K562 (cell line): ENCODE measurements at regions not wholly inside any gene's neighbourhood (a gene's known extent, or its start where the extent isn't known, plus 50 kb on each side); places are given as distances from the start of the nearest gene placed in this dataset.

Source experiments
- CCAR2 ChIP-seq: fragments of 200-400 bp; formaldehyde crosslinking; IDR thresholded peaks from 2 replicates; pipeline ENCODE4 v1.6.1; 2017; ENCODE audit warnings: mild to moderate bottlenecking, low read depth, low read length
- HBP1 ChIP-seq: fragments of 450-650 bp; formaldehyde crosslinking; IDR thresholded peaks from 2 replicates; pipeline ENCODE4 v1.4.0; 2022; ENCODE audit warnings: missing genetic modification characterization
- HDAC8 ChIP-seq: fragments of 450-650 bp; IDR thresholded peaks from 2 replicates; pipeline ENCODE4 v1.6.1; 2016; ENCODE audit warnings: mild to moderate bottlenecking, missing genetic modification characterization, moderate library complexity, missing compliant biosample characterization
- HNRNPUL1 ChIP-seq: fragments of 200-400 bp; formaldehyde crosslinking; IDR thresholded peaks from 2 replicates; pipeline ENCODE4 v1.6.1; 2017; ENCODE audit warnings: low read length
- MGA ChIP-seq: fragments of 450-650 bp; IDR thresholded peaks from 2 replicates; pipeline ENCODE4 v1.6.1; 2016; ENCODE audit warnings: mild to moderate bottlenecking, moderate library complexity
- PYGO2 ChIP-seq: fragments of 450-650 bp; IDR thresholded peaks from 2 replicates; pipeline ENCODE4 v1.6.1; 2016; ENCODE audit warnings: mild to moderate bottlenecking, missing genetic modification characterization, moderate library complexity, missing compliant biosample characterization
- TCF7L2 ChIP-seq: fragments of 150-350 bp; IDR thresholded peaks from 2 replicates; pipeline ENCODE4 v1.6.1; 2016; ENCODE audit warnings: low read depth, mild to moderate bottlenecking, low read length, moderate library complexity
- XRCC3 ChIP-seq: fragments of 450-650 bp; IDR thresholded peaks from 2 replicates; pipeline ENCODE4 v1.6.1; 2017; ENCODE audit warnings: mild to moderate bottlenecking, moderate library complexity
- ZNF23 ChIP-seq: fragments of 250-450 bp; sonication (Bioruptor Pico); IDR thresholded peaks from 2 replicates; pipeline ENCODE4 v1.4.0; 2020; ENCODE audit warnings: mild to moderate bottlenecking
- ZNF354B ChIP-seq: fragments of 250-450 bp; sonication (Bioruptor Pico); IDR thresholded peaks from 2 replicates; pipeline ENCODE4 v1.4.0; 2020
- ZZZ3 ChIP-seq: fragments of 450-650 bp; IDR thresholded peaks from 2 replicates; pipeline ENCODE4 v1.6.1; 2016; ENCODE audit warnings: antibody characterized with exemption, mild to moderate bottlenecking, moderate library complexity
- TF ChIP-seq, protein P1 (sequence below): fragments of 450-650 bp; IDR thresholded peaks from 2 replicates; pipeline ENCODE4 v1.6.1; 2017; ENCODE audit warnings: mild to moderate bottlenecking, moderate library complexity

GRCh38 chr2:236408786-236409185 lies 144.6 kb upstream of the ASB18 start (continued):
- TF ChIP-seq MGA (no peak), TCF7L2 (no peak), PYGO2 (tag) (no peak), XRCC3 (no peak), HDAC8 (no peak), HBP1 (no peak), HNRNPUL1 (no peak), ZNF354B (no peak), ZZZ3 (no peak), ZNF23 (CRISPR knock-in tag) (no peak), CCAR2 (no peak)
- TF ChIP-seq, protein P1, sequence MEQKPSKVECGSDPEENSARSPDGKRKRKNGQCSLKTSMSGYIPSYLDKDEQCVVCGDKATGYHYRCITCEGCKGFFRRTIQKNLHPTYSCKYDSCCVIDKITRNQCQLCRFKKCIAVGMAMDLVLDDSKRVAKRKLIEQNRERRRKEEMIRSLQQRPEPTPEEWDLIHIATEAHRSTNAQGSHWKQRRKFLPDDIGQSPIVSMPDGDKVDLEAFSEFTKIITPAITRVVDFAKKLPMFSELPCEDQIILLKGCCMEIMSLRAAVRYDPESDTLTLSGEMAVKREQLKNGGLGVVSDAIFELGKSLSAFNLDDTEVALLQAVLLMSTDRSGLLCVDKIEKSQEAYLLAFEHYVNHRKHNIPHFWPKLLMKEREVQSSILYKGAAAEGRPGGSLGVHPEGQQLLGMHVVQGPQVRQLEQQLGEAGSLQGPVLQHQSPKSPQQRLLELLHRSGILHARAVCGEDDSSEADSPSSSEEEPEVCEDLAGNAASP = no peak
